ENCODE measurements at regions not wholly inside any gene's neighbourhood (a gene's known extent, or its start where the extent isn't known, plus 50 kb on each side); places are given as distances from the start of the nearest gene placed in this dataset.

DNA sequence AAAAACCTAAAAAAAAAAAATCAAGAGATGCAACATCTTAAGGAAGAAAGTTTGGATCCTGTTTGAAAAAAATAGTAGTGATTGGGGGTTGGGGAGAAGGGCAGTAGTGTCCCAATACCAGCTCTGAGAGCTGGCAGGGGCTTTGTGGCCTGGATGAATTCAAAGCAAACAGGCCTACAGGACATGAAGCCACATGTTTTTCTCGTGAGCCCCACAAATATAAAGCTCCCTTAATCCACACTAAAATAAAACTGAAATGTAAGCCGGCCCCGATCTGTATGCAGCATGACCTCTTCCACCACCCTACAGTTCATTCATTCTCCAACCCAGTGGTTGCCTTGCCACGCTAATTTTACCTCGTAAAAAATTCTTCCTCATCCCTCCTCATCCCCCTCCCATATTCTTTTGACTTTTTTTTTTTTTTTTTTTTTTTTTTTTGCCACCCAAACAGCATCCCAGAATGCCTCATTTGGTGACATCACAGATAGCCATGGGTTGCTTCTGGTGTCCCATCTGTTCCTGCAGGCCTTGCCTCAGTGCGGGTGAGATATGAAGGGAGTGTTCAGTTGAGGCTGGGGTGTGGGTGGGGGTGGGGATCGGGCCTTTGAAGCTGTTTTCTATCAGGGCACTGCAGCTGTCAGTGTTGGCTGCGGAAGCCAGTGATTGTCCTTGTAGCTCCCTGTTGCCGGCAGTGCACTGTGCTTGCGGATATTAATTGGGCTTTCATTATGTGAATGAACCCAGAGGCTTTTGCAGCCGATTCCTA, 81.6 kb upstream of the NFIB start:
- peaks cover 0 to 4% of the 10 kb centered on the region in 2 donors for H3K27me3 Mint-ChIP-seq
- no peak for ATAC-seq (replicated peaks)

DNA sequence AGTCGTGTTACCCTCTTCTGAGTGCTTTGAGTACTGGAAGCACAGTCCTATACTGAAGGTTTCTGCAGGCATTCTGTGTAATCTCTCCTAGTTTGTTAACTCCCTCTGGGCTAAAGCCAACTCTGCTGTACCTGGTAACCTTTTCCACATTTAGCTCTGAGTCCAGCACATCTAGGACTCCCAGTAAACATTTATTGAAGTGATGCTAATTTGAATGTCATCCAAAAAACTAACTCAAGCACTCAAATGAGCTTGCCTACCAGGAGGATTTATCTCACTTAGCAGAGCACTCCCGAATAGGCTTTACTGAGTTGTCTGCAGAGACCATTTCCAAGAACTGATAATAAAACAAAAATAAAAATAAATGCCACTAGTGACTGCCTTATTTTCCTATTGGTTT, 79.5 kb upstream of the NFIB start:
- Mint-ChIP-seq H3K4me3 (no peak overlapping the region), H3K36me3 (no peaks in the 10 kb centered on the region), H3K9me3 (peaks cover 5% of the 10 kb centered on the region in 2 donors), H3K27me3 (peaks cover 0 to 2% of the 10 kb centered on the region in 2 donors), H3K27ac (no peak overlapping the region), H3K4me1 (no peaks in the 10 kb centered on the region)
- DNase-seq (no peak), ATAC-seq (replicated peaks) (no peak)

More for the DNA sequence above, 81.6 kb upstream of the NFIB start:
- peaks cover 4 to 5% of the 10 kb centered on the region in 2 donors for H3K9me3 Mint-ChIP-seq
- H3K4me1 Mint-ChIP-seq: no peaks in the 10 kb centered on the region
- H3K36me3 Mint-ChIP-seq: no peaks in the 10 kb centered on the region
- no peak overlapping the region for H3K4me3 Mint-ChIP-seq
- no peak overlapping the region for H3K27ac Mint-ChIP-seq
- DNase-seq: no peak

DNA sequence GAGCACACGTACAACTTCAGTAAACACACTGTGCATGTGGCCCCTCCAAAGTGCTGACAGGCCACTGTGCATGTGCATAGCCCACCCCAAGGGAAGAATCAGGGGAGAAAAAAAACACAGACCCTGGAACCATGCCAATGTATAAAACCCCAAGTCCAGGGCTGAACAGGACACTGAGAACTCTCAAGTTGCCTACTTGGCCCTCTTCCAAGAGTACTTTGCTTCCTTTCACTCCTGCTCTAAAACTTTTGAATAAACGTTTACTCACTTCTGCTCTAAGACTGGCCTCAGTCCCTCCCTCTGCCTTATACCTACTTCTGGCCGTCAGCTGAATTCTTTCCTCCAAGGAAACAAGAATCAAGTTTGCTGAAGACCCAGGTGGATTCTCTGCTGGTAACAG, 77.7 kb upstream of the NFIB start:
- Mint-ChIP-seq H3K9me3 (peaks cover 5% of the 10 kb centered on the region in 2 donors), H3K27me3 (peaks cover 0 to 4% of the 10 kb centered on the region in 2 donors), H3K36me3 (no peaks in the 10 kb centered on the region), H3K4me1 (no peaks in the 10 kb centered on the region), H3K4me3 (no peak overlapping the region), H3K27ac (no peak overlapping the region)
- ATAC-seq (replicated peaks): no peak
- DNase-seq: no peak

DNA sequence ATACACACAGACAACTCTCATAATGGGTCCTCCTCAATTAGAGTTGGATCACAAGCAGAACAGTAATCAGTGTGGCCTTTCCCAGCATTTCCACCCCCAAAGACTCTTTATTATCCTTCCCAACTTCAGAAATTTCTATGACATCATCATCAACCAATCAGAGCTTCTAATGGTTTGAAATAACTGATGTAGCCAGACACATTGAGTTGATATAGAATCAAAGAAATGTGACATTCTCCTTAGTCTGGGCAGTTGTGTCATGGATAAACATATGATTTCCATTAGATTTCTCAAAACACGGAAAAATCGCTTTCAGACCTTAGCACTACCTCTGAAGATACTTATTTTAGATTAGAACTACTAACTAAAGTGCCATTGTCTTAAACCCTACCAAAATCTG, 75.7 kb upstream of the NFIB start:
- Mint-ChIP-seq H3K4me1 (no peaks in the 10 kb centered on the region), H3K36me3 (no peaks in the 10 kb centered on the region), H3K9me3 (peaks cover 5% of the 10 kb centered on the region in 2 donors), H3K27me3 (peaks cover 0 to 4% of the 10 kb centered on the region in 2 donors), H3K27ac (no peak overlapping the region), H3K4me3 (no peak overlapping the region)
- DNase-seq (no peak), ATAC-seq (replicated peaks) (no peak)

DNA sequence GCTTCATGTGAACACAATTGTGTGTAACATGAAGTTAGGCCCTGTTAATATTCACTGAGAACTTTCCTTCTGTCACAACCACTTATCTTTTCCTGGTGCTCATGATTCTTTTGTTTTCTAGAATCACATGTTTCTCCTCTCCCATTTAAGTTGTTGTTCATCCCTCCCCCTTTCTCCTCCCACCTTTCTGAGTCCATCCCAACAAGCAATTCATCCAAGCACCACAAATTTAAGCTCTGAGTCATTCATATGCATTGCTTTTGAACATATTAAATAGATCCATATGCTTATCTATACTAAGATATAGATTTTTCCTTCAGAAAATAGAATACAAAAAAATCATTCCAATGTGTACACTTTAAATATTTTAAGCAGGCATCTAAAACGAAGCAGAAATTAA, 75.2 kb upstream of the NFIB start:
- H3K27me3 Mint-ChIP-seq: peaks cover 0 to 4% of the 10 kb centered on the region in 2 donors
- H3K36me3 Mint-ChIP-seq: no peaks in the 10 kb centered on the region
- H3K9me3 Mint-ChIP-seq: peaks cover 4 to 5% of the 10 kb centered on the region in 2 donors
- ATAC-seq (replicated peaks) (no peak), DNase-seq (no peak)
- H3K27ac Mint-ChIP-seq: no peak overlapping the region
- H3K4me1 Mint-ChIP-seq: no peaks in the 10 kb centered on the region
- no peak overlapping the region for H3K4me3 Mint-ChIP-seq

DNA sequence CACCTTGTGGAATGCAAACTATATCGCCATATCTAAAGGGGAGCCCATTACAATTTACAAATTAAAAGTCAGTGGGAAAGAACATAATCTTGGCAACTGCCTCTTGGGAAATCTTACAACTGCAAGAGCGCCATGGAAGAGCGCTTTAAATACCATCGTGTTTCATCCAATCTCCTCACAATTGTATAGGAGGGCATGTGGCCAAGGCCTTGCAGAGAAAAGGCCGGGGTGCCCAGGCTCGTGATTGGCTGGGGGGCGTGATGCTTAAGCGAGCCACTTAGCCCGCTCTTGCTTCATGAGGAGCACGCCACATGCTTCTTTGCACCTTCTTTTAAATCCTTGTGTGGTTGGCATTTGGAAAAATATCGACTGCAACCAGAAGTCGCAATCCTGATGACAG, 69.8 kb upstream of the NFIB start:
- Mint-ChIP-seq H3K36me3 (no peaks in the 10 kb centered on the region), H3K27me3 (peaks cover 0 to 4% of the 10 kb centered on the region in 2 donors), H3K4me3 (no peak overlapping the region), H3K9me3 (no peaks in the 10 kb centered on the region), H3K27ac (no peak overlapping the region), H3K4me1 (no peaks in the 10 kb centered on the region)
- ATAC-seq (replicated peaks) (no peak), DNase-seq (no peak)

DNA sequence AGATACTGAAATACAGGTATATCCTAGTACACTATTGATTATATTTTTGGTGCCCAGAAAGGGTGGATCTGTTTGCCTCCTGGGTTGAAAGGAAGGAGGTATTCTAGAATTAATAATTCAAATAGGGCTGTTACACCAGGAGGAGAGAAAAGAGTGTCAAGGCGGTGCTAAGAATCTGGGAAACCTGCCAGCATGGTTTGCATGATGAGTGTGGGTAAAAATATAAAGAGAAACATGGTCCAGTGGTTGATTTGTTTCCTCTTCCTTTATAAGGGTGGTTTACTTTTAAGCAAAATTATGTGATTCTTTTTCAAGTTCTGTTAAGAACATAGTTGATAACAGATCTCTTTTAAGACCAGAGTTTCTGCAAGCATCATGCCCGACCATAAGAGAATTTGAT, 69.4 kb upstream of the NFIB start:
- no peaks in the 10 kb centered on the region for H3K9me3 Mint-ChIP-seq
- peaks cover 0 to 4% of the 10 kb centered on the region in 2 donors for H3K27me3 Mint-ChIP-seq
- H3K36me3 Mint-ChIP-seq: no peaks in the 10 kb centered on the region
- no peak overlapping the region for H3K27ac Mint-ChIP-seq
- H3K4me3 Mint-ChIP-seq: no peak overlapping the region
- DNase-seq: no peak
- H3K4me1 Mint-ChIP-seq: no peaks in the 10 kb centered on the region
- no peak for ATAC-seq (replicated peaks)

DNA sequence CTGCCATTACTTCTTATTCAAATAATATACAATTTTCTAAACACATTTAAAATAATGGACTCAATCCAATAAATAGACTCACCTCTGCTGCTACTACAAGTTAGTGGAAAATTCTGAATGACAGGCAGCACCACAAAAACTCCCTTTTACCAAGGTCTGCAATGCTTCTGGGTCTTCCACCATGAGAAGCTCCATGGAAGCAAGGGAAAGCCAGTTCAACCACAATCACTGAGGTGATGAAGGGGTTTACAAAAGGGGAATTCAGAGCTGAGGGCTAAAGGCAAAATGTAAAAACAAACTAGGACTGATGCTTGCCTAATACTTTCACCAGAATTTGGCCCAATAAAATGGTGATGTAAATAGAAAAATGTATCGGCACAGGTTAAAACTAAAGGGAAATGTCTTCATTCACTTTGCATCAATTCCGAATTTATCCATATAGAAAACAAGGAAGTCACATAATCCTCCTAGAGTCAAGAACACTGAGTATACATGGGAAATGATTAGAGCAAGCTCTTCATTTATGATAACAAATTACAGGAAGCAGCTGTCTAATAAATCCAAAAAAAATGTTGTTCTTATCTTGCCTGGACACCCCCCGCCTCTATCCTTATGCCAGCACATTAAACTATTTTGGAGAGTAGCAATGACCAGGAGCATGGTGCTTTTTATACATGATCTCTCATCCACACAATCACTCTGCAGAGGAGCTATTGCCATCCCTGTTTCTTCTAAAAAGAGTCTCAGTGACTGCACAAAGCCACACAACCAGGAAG, 66.3 kb upstream of the NFIB start:
- ATAC-seq (replicated peaks): no peak
- no peak overlapping the region for H3K27ac Mint-ChIP-seq
- DNase-seq: no peak

DNA sequence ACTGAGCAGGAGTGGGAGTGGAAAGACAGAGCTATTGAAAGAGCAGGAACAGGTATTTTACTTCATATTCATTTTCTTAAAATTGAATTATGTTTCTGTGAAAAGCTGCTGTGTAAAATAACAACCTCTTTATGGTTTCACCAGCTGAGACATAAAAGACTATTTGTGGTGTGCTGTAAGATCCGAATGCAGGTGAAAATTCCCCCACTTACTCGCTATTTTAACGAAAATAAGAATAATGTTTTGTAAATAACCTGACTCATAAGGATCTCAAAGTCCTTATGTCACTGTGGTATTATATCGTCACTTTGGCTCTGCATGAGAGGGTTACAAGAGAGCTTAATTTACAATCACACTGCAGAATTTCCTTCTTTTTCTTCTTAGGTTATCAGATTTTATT, 65.3 kb upstream of the NFIB start:
- no peak overlapping the region for H3K4me3 Mint-ChIP-seq
- ATAC-seq (replicated peaks): no peak
- DNase-seq: no peak
- no peaks in the 10 kb centered on the region for H3K27me3 Mint-ChIP-seq
- H3K27ac Mint-ChIP-seq: no peak overlapping the region
- H3K4me1 Mint-ChIP-seq: no peaks in the 10 kb centered on the region
- H3K9me3 Mint-ChIP-seq: no peaks in the 10 kb centered on the region
- H3K36me3 Mint-ChIP-seq: no peaks in the 10 kb centered on the region

More for the DNA sequence above, 66.3 kb upstream of the NFIB start:
- no peaks in the 10 kb centered on the region for H3K36me3 Mint-ChIP-seq
- H3K4me3 Mint-ChIP-seq: no peak overlapping the region
- no peaks in the 10 kb centered on the region for H3K4me1 Mint-ChIP-seq
- H3K27me3 Mint-ChIP-seq: no peaks in the 10 kb centered on the region
- H3K9me3 Mint-ChIP-seq: no peaks in the 10 kb centered on the region

DNA sequence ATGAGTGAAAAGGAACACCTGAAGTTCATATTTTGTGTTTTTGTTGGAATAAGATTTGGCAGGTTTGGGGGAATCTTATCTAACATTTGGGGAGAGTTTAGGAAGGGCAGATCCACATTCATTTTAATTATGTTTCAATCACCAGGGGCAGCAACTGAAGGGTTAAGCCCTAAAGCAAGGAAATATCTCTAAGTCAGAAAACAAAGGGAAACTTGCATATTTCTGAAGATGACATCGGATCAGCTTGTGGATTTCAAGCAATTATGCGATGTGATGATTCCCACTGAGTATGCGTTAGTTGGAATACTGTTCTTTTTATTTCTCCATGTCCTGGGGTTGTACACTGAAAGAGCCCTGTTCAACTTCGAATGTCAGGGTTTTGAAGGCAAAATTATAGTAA, 59.8 kb upstream of the NFIB start:
- Mint-ChIP-seq H3K36me3 (no peaks in the 10 kb centered on the region), H3K27ac (no peak overlapping the region), H3K27me3 (no peaks in the 10 kb centered on the region), H3K9me3 (no peaks in the 10 kb centered on the region), H3K4me3 (no peak overlapping the region), H3K4me1 (no peaks in the 10 kb centered on the region)
- DNase-seq: no peak
- no peak for ATAC-seq (replicated peaks)

DNA sequence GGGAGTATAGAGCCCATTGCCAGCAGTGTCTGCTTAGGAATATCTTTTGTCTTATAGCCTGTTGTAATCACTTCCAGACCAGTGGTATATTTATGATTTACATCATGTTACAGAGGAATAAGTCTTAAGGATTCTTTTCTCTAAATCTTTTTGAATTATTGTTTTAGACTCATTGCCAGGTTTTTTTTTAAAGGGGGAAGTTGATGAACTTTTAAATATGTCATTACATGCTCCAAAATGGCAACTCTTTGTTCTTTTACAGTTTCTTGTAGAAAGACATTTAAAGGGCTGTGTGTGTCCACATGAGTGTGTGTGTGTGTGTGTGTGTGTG, 59.4 kb upstream of the NFIB start:
- no peaks in the 10 kb centered on the region for H3K27me3 Mint-ChIP-seq
- H3K4me1 Mint-ChIP-seq: no peaks in the 10 kb centered on the region
- H3K4me3 Mint-ChIP-seq: no peak overlapping the region
- no peak for ATAC-seq (replicated peaks)
- no peaks in the 10 kb centered on the region for H3K36me3 Mint-ChIP-seq
- DNase-seq: no peak
- H3K27ac Mint-ChIP-seq: no peak overlapping the region
- no peaks in the 10 kb centered on the region for H3K9me3 Mint-ChIP-seq

DNA sequence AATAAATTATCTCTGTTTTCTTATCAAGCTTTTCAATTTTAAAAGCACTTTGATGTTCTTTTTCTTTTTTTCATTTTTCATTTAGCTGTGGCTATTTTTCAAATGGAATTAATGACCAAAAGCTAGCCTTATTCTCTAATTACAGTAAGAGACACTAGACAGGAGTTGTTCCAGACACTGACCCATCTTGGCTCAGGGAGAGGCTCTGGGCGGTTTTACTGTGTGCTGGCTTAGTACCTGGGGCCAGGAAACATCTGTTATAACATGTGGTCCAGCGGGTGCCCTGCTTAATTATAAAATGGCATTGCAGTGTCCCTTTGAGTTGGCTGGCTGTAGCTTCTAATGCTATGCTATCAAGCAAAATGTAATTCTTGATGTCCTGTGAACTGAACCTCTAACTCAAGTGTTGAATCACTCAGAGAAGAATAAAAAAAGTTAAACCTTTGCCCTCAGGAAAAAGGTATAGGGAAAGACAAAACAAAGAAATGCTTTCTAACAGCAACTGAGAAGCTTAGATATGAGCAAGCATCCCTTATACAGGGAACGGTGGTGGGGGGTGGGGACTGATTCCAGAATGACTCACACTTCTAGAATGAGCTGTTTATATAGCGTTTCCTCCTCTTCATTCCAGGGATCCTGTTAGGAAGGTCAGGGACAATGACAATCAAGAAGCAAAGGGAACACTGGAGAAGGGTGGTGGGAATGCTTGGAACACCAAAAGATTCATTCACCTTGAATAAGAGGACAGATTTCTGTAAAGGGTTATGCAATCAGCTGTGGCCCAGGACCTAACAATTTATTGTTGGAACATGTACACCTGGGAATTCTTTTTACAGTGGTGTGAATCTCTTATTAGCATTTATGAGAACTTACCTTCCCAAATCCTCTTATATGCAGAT, 58.7 kb upstream of the NFIB start:
- no peak overlapping the region for H3K27ac Mint-ChIP-seq
- no peak for DNase-seq
- no peaks in the 10 kb centered on the region for H3K9me3 Mint-ChIP-seq
- no peaks in the 10 kb centered on the region for H3K27me3 Mint-ChIP-seq
- H3K4me1 Mint-ChIP-seq: no peaks in the 10 kb centered on the region
- no peak for ATAC-seq (replicated peaks)
- H3K36me3 Mint-ChIP-seq: no peaks in the 10 kb centered on the region
- H3K4me3 Mint-ChIP-seq: no peak overlapping the region

DNA sequence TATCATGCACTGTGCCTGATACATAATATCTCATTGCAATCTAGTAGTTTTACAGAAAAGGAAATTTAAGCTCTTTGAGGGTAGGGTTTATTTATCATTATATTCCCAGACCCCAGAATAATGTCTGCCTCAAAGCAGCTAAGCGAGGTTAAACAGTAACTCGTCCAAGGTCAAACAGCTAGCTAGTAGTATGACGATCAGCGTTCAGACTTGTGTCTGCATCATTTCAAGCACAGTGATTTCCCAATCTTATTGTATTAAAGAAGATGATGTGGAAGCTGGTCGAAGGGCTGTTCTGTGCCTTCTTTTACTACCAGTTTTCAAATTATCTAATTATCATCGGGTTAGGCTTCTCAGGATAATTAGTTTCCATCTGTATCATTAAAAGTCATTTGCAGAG, 55.1 kb upstream of the NFIB start:
- H3K27me3 Mint-ChIP-seq: peaks cover 0 to 6% of the 10 kb centered on the region in 2 donors
- no peak for ATAC-seq (replicated peaks)
- H3K36me3 Mint-ChIP-seq: no peaks in the 10 kb centered on the region
- no peak overlapping the region for H3K27ac Mint-ChIP-seq
- peaks cover 4 to 5% of the 10 kb centered on the region in 2 donors for H3K9me3 Mint-ChIP-seq
- no peak for DNase-seq
- no peaks in the 10 kb centered on the region for H3K4me1 Mint-ChIP-seq
- no peak overlapping the region for H3K4me3 Mint-ChIP-seq

DNA sequence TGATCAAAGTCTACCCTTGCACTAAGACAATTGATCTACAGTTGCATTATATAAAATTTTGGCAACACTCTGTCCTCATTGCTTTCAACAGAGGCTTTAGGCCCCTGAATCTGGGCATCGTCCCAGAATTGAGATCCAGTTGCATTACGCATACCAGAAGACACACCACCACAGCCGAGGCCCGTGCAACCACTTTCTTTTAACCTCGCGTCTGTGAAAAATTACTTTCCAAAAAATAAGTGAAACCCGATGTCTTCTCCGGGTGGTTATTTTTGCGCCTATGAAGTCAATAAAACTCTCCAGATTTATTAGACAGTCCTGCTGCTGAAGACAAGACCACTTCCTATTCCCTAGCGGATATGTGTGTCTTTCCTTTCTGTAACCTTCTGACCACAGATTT, 52.1 kb upstream of the NFIB start:
- H3K27ac Mint-ChIP-seq: no peak overlapping the region
- ATAC-seq (replicated peaks): no peak
- DNase-seq: no peak
- H3K4me3 Mint-ChIP-seq: no peak overlapping the region
- no peaks in the 10 kb centered on the region for H3K36me3 Mint-ChIP-seq
- H3K9me3 Mint-ChIP-seq: peaks cover 4 to 5% of the 10 kb centered on the region in 2 donors
- H3K4me1 Mint-ChIP-seq: no peaks in the 10 kb centered on the region
- peaks cover 0 to 6% of the 10 kb centered on the region in 2 donors for H3K27me3 Mint-ChIP-seq
